DND-41 (cell line): ENCODE measurements at regions not wholly inside any gene's neighbourhood (a gene's known extent, or its start where the extent isn't known, plus 50 kb on each side); places are given as distances from the start of the nearest gene placed in this dataset.

Source experiments
- ATAC-seq: fragments of 200-7000 bp; cut with Tn5 transposase; 3 replicates; pipeline ENCODE4 v1.9.1; 2021; ENCODE audit warnings: low read depth; ENCODE audit not compliant: insufficient read depth
- DNase-seq: peaks from one replicate; pipeline ENCODE4 v3.0.0-alpha.2; 2020
- H2AFZ ChIP-seq: 2 replicates; pipeline ENCODE4 v1.6.0; 2012; ENCODE audit warnings: low read depth, low read length
- H3K27ac ChIP-seq: 2 replicates; pipeline ENCODE4 v1.5.1; 2012; ENCODE audit warnings: low read length, inconsistent platforms
- H3K27me3 ChIP-seq: fragments of 200-600 bp; sonication (generic); 2 replicates; pipeline ENCODE4 v1.6.0; 2012; ENCODE audit warnings: low read length, mild to moderate bottlenecking, inconsistent platforms; ENCODE audit not compliant: insufficient read depth, poor library complexity
- H3K36me3 ChIP-seq: 2 replicates; pipeline ENCODE4 v1.5.1; 2012; ENCODE audit warnings: low read length, inconsistent platforms; ENCODE audit not compliant: insufficient read depth
- H3K4me1 ChIP-seq: 2 replicates; pipeline ENCODE4 v1.5.1; 2012; ENCODE audit warnings: mild to moderate bottlenecking, low read length; ENCODE audit not compliant: insufficient read depth
- H3K4me2 ChIP-seq: 2 replicates; pipeline ENCODE4 v1.6.0; 2012; ENCODE audit warnings: mild to moderate bottlenecking, moderate library complexity, low read length, inconsistent platforms; ENCODE audit not compliant: insufficient read depth
- H3K4me3 ChIP-seq, 2 experiments: fragments of 200-600 bp in 1 of 2; shearing (Covaris generic) in 1 of 2; 2 replicates each; pipeline ENCODE4 v1.5.1; 2012 to 2016; ENCODE audit warnings: inconsistent platforms in 2 of 2, low read length in 2 of 2, mild to moderate bottlenecking in 2 of 2, low read depth in 1 of 2, moderate library complexity in 1 of 2
- H3K79me2 ChIP-seq: 2 replicates; pipeline ENCODE4 v1.6.0; 2012; ENCODE audit warnings: low read length, inconsistent platforms; ENCODE audit not compliant: insufficient read depth
- H3K9ac ChIP-seq: 2 replicates; pipeline ENCODE4 v1.6.0; 2012; ENCODE audit warnings: low read depth, mild to moderate bottlenecking, inconsistent platforms, low read length, moderate library complexity
- H3K9me3 ChIP-seq: 2 replicates; pipeline ENCODE4 v1.5.1; 2012; ENCODE audit warnings: low read length, moderate library complexity, mild to moderate bottlenecking, inconsistent platforms; ENCODE audit not compliant: insufficient read depth, severe bottlenecking
- H4K20me1 ChIP-seq: 2 replicates; pipeline ENCODE4 v1.6.0; 2012; ENCODE audit warnings: low read length; ENCODE audit not compliant: insufficient read depth
- CTCF ChIP-seq: IDR thresholded peaks from 2 replicates; pipeline ENCODE4 v1.5.1; 2012; ENCODE audit warnings: borderline replicate concordance, low read length, moderate library complexity, mild to moderate bottlenecking; ENCODE audit not compliant: poor library complexity, severe bottlenecking; ENCODE audit errors: extremely low read depth
- EZH2 ChIP-seq: IDR thresholded peaks from 3 replicates; pipeline ENCODE4 v1.6.1; 2012; ENCODE audit warnings: borderline replicate concordance, low read depth, mild to moderate bottlenecking, moderate library complexity, low read length, inconsistent platforms; ENCODE audit not compliant: severe bottlenecking

GRCh38 chr6:113434641-113435040 lies 422.5 kb upstream of the MARCKS start:
- TF ChIP-seq EZH2, result no peak
- TF ChIP-seq CTCF, result no peak
- Histone ChIP-seq H2AFZ (no peak overlapping the region), H3K27me3 (peaks cover 2% of the 10 kb centered on the region), H3K9ac (no peak overlapping the region), H3K4me3 (no peak overlapping the region), H3K4me1 (no peaks in the 10 kb centered on the region), H3K9me3 (no peaks in the 10 kb centered on the region), H3K36me3 (no peaks in the 10 kb centered on the region), H3K27ac (no peak overlapping the region), H4K20me1 (no peaks in the 10 kb centered on the region), H3K79me2 (no peaks in the 10 kb centered on the region), H3K4me2 (no peak overlapping the region)
- ATAC-seq (no peak), DNase-seq (no peak)

DNA sequence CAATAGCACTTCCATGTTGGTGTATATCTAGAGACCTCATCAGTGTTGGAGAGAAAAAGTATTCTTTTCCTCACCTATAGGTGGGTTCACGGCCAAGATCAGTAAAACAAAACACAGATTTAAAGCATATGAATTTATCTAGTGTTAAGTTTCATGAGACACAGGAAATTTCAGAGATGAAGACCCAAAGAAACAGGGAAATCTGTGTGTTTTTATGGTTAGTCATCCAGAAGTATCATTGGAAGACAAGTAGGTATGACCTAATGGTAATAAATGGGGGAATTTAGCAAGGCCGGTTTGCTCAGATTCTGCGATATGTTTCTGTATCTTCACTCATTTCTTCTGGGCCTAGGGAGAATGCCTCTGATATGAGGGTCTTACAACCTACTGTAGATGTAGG lies 419.6 kb upstream of the MARCKS start:
- Histone ChIP-seq H3K9me3 (no peaks in the 10 kb centered on the region), H3K4me1 (no peaks in the 10 kb centered on the region), H3K27me3 (peaks cover 2% of the 10 kb centered on the region), H3K9ac (no peak overlapping the region), H3K27ac (no peak overlapping the region), H4K20me1 (no peaks in the 10 kb centered on the region), H3K4me2 (no peak overlapping the region), H3K36me3 (no peaks in the 10 kb centered on the region), H3K79me2 (no peaks in the 10 kb centered on the region), H3K4me3 (no peak overlapping the region), H2AFZ (no peak overlapping the region)
- DNase-seq (no peak), ATAC-seq (no peak)
- TF ChIP-seq CTCF (no peak), EZH2 (no peak)

DNA sequence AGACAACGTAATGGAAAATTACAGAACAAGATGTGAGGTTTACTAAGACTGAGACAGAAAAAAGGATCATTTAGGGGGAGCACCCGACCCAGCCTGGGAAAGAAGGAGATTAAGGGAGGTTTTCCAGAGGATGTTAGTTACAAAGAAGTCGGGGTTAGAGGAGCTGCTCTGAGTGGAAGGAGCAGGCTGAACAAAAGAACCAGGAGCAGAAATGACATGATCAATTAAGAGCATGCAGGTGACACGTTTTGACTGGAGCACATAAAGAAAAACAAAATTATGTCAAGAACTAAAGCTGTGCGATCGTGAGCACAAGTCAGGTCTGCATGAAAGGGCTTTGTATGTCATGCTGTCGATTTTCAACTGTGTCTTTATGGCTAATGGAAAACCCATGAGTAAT lies 417.3 kb upstream of the MARCKS start:
- no peak for TF ChIP-seq CTCF
- no peak for TF ChIP-seq EZH2
- H3K36me3 ChIP-seq, result no peaks in the 10 kb centered on the region

GRCh38 chr6:113442040-113442439 lies 415.1 kb upstream of the MARCKS start:
- no peak overlapping the region for H3K4me2 ChIP-seq

More for the DNA sequence above, 417.3 kb upstream of the MARCKS start:
- H3K4me2 ChIP-seq, result no peak overlapping the region
- no peaks in the 10 kb centered on the region for H4K20me1 ChIP-seq
- H3K27ac ChIP-seq, result no peak overlapping the region
- H3K27me3 ChIP-seq, result no peaks in the 10 kb centered on the region
- no peaks in the 10 kb centered on the region for H3K4me1 ChIP-seq
- H3K4me3 ChIP-seq, result no peak overlapping the region
- no peaks in the 10 kb centered on the region for H3K9me3 ChIP-seq
- ATAC-seq (no peak), DNase-seq (no peak)
- H3K79me2 ChIP-seq, result no peaks in the 10 kb centered on the region
- no peak overlapping the region for H2AFZ ChIP-seq
- H3K9ac ChIP-seq, result no peak overlapping the region

More at GRCh38 chr6:113442040-113442439, 415.1 kb upstream of the MARCKS start:
- Histone ChIP-seq H3K4me3 (no peak overlapping the region), H3K27ac (no peak overlapping the region), H3K9me3 (no peaks in the 10 kb centered on the region), H4K20me1 (no peaks in the 10 kb centered on the region), H3K4me1 (no peaks in the 10 kb centered on the region), H3K9ac (no peak overlapping the region), H2AFZ (no peak overlapping the region), H3K79me2 (no peaks in the 10 kb centered on the region), H3K27me3 (no peaks in the 10 kb centered on the region), H3K36me3 (no peaks in the 10 kb centered on the region)
- DNase-seq (no peak), ATAC-seq (no peak)
- TF ChIP-seq CTCF (no peak), EZH2 (no peak)
